GM12878 (cell line): ENCODE measurements at regions not wholly inside any gene's neighbourhood (a gene's known extent, or its start where the extent isn't known, plus 50 kb on each side); places are given as distances from the start of the nearest gene placed in this dataset.

Source experiments
- ATAC-seq: fragments of 200-7000 bp; cut with Tn5 transposase; 3 replicates; pipeline ENCODE4 v1.9.1; 2020; ENCODE audit warnings: mild to moderate bottlenecking, moderate library complexity
- BruUV-seq: library from RNA; stranded (reverse); fragments of 400-500 nt; replicated peaks from 2 replicates; lab custom pipeline; 2021; lab: Mats Ljungman, UMichigan
- CTCF ChIA-PET: fragments of 300-600 bp; sonication (Branson Sonifier 250); formaldehyde crosslinking; extraction: SDS; loops from one replicate; lab custom pipeline; 2021; ENCODE audit warnings: inconsistent platforms; lab: Yijun Ruan, JAX
- POLR2A ChIA-PET: fragments of 350-600 bp; formaldehyde crosslinking; extraction: SDS; loops from one replicate; lab custom pipeline; 2021; ENCODE audit warnings: inconsistent platforms; lab: Charles Lee
- RAD21 ChIA-PET: fragments of 300-600 bp; sonication (Branson Sonifier 250); formaldehyde crosslinking; loops from one replicate; lab custom pipeline; 2023; ENCODE audit warnings: antibody characterized with exemption; ENCODE audit not compliant: unreplicated experiment; lab: Charles Lee
- SMC1A ChIA-PET: fragments of 300-600 bp; sonication (Branson Sonifier 250); formaldehyde crosslinking; loops from one replicate; lab custom pipeline; 2023; ENCODE audit not compliant: unreplicated experiment, uncharacterized antibody; lab: Charles Lee
- DNase-seq: peaks from one replicate; pipeline ENCODE4 v3.0.0-alpha.2; 2011; ENCODE audit warnings: low read depth, low spot score
- FAIRE-seq: peaks from 3 replicates; lab custom pipeline; 2011; peaks lifted over from hg19 to GRCh38; lab: Jason Lieb, UNC
- H2AFZ ChIP-seq: 2 replicates; pipeline ENCODE4 v1.6.0; 2011; ENCODE audit warnings: low read depth, low read length, control low read depth; ENCODE audit not compliant: control insufficient read depth
- H3K27ac ChIP-seq: 2 replicates; pipeline ENCODE4 v1.5.1; 2011; ENCODE audit warnings: control low read depth; ENCODE audit not compliant: control insufficient read depth, insufficient read depth
- H3K27me3 ChIP-seq, 2 experiments: replicated peaks in 1 of 2; 2 replicates each; pipeline versions ENCODE4 v1.6.0 to v1.6.1; 2011; ENCODE audit warnings: low read length in 1 of 2; ENCODE audit not compliant: control insufficient read depth in 2 of 2, insufficient read depth in 2 of 2
- H3K36me3 ChIP-seq, 2 experiments: 2 replicates each; pipeline ENCODE4 v1.5.1; 2011; ENCODE audit warnings: low read length in 1 of 2; ENCODE audit not compliant: control insufficient read depth in 2 of 2, insufficient read depth in 2 of 2
- H3K4me1 ChIP-seq: 2 replicates; pipeline ENCODE4 v1.6.1; 2011; ENCODE audit warnings: mild to moderate bottlenecking, low read length, moderate library complexity, mixed read lengths; ENCODE audit not compliant: control insufficient read depth, insufficient read depth
- H3K4me2 ChIP-seq: 2 replicates; pipeline ENCODE4 v1.6.0; 2011; ENCODE audit warnings: control low read depth; ENCODE audit not compliant: control insufficient read depth, insufficient read depth
- H3K4me3 ChIP-seq: fragments of 200-600 bp; sonication (generic); 2 replicates; pipeline ENCODE4 v1.5.1; 2016
- H3K79me2 ChIP-seq: 2 replicates; pipeline ENCODE4 v1.6.0; 2011; ENCODE audit warnings: low read length; ENCODE audit not compliant: control insufficient read depth, insufficient read depth
- H3K9ac ChIP-seq: 2 replicates; pipeline ENCODE4 v1.8.0; 2011; ENCODE audit warnings: low read length, control low read depth, mixed read lengths; ENCODE audit not compliant: control insufficient read depth, insufficient read depth
- H3K9me3 ChIP-seq: replicated peaks from 3 replicates; pipeline ENCODE4 v1.5.1; 2011; ENCODE audit warnings: mild to moderate bottlenecking, low read length; ENCODE audit not compliant: control insufficient read depth, insufficient read depth
- H4K20me1 ChIP-seq: 2 replicates; pipeline ENCODE4 v1.6.0; 2011; ENCODE audit not compliant: control insufficient read depth, insufficient read depth
- ASH2L ChIP-seq: fragments of 300-600, 200-600 bp; sonication (generic); IDR thresholded peaks from 2 replicates; pipeline ENCODE4 v1.6.1; 2017; ENCODE audit warnings: low read depth, mild to moderate bottlenecking, borderline replicate concordance
- HDAC6 ChIP-seq: fragments of 200-600 bp; sonication (generic); IDR thresholded peaks from one replicate; pipeline ENCODE4 v1.8.0; 2017; ENCODE audit warnings: antibody characterized with exemption; ENCODE audit not compliant: unreplicated experiment
- NFXL1 ChIP-seq: fragments of 450-650 bp; IDR thresholded peaks from 2 replicates; pipeline ENCODE4 v1.6.1; 2017; ENCODE audit warnings: antibody characterized with exemption, mild to moderate bottlenecking, borderline replicate concordance
- POLR2A ChIP-seq: IDR thresholded peaks from 2 replicates; pipeline ENCODE4 v1.6.1; 2011; ENCODE audit warnings: low read depth, mild to moderate bottlenecking, low read length
- RB1 ChIP-seq: fragments of 450-650 bp; formaldehyde crosslinking; IDR thresholded peaks from 2 replicates; pipeline ENCODE4 v1.6.1; 2017; ENCODE audit warnings: mild to moderate bottlenecking, borderline replicate concordance
- RCOR1 ChIP-seq: conservative IDR thresholded peaks from 2 replicates; pipeline ENCODE4 v1.6.1; 2012; ENCODE audit warnings: low read depth, low read length, improper control_type of control experiment
- RFX5 ChIP-seq: IDR thresholded peaks from 2 replicates; pipeline ENCODE4 v1.6.1; 2011; ENCODE audit warnings: low read depth, low read length, improper control_type of control experiment
- SIX5 ChIP-seq: IDR thresholded peaks from 2 replicates; pipeline ENCODE4 v1.6.1; 2011; ENCODE audit warnings: mild to moderate bottlenecking, low read depth, low read length, moderate library complexity; ENCODE audit not compliant: severe bottlenecking
- YBX1 ChIP-seq: fragments of 450-650 bp; IDR thresholded peaks from 2 replicates; pipeline ENCODE4 v1.6.1; 2016; ENCODE audit warnings: antibody characterized with exemption
- ZZZ3 ChIP-seq: IDR thresholded peaks from 2 replicates; pipeline ENCODE4 v1.6.1; 2011; ENCODE audit warnings: low read depth; ENCODE audit not compliant: control insufficient read depth, insufficient read length
- WGBS: methylation state at CpG from one replicate; pipeline ENCODE4 v1.1.6; 2016; ENCODE audit warnings: low lambda C conversion rate; ENCODE audit not compliant: insufficient replicate concordance, insufficient coverage; ENCODE audit errors: missing lambda C conversion rate; 5-methylcytosine and 5-hydroxymethylcytosine counted together
- in situ Hi-C: fragments of 300-500 bp; cut with MboI; formaldehyde crosslinking; loops from 9 replicates; pipeline ENCODE4 v1.14.3; 2018; ENCODE audit warnings: mixed read lengths
- intact Hi-C: fragments of 100-400 bp; cut with micrococcal nuclease; formaldehyde crosslinking; loops from one replicate; pipeline ENCODE4 v1.14.2; 2022; ENCODE audit not compliant: unreplicated experiment
- TF ChIP-seq, protein P1 (sequence below): fragments of 450-650 bp; IDR thresholded peaks from 2 replicates; pipeline ENCODE4 v1.6.1; 2017; ENCODE audit warnings: low read depth, mild to moderate bottlenecking, moderate library complexity
- TF ChIP-seq, protein P2 (sequence below): fragments of 150-350 bp; IDR thresholded peaks from 2 replicates; pipeline ENCODE4 v1.6.1; 2016; ENCODE audit warnings: low read depth, low read length

- Histone ChIP-seq H3K79me2 (no peaks in the 10 kb centered on the region), H3K9ac (no peak overlapping the region), H3K27ac (no peak overlapping the region), H2AFZ (no peak overlapping the region), H3K36me3 (no peaks in the 10 kb centered on the region), H4K20me1 (no peaks in the 10 kb centered on the region), H3K4me2 (no peak overlapping the region), H3K27me3 (no peaks in the 10 kb centered on the region), H3K9me3 (no peaks in the 10 kb centered on the region), H3K4me1 (no peaks in the 10 kb centered on the region), H3K4me3 (no peak overlapping the region)
- no peak for TF ChIP-seq ZZZ3
- TF ChIP-seq, protein P1, sequence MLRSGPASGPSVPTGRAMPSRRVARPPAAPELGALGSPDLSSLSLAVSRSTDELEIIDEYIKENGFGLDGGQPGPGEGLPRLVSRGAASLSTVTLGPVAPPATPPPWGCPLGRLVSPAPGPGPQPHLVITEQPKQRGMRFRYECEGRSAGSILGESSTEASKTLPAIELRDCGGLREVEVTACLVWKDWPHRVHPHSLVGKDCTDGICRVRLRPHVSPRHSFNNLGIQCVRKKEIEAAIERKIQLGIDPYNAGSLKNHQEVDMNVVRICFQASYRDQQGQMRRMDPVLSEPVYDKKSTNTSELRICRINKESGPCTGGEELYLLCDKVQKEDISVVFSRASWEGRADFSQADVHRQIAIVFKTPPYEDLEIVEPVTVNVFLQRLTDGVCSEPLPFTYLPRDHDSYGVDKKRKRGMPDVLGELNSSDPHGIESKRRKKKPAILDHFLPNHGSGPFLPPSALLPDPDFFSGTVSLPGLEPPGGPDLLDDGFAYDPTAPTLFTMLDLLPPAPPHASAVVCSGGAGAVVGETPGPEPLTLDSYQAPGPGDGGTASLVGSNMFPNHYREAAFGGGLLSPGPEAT, result 0 out of 2 replicates have a peak, but pooled peaks have one; percentile 17
- RAD21 ChIA-PET, result no interaction called here
- 35% methylated on average over 4 of the region's 4 CpGs for WGBS
- ATAC-seq (no peak), FAIRE-seq (peak; percentile 68), DNase-seq (no peak)
- intact Hi-C loops (no loop called here), in situ Hi-C loops (no loop called here)
- no TSS peak for BruUV-seq
- POLR2A ChIA-PET, result no interaction called here
- SMC1A ChIA-PET, result interaction anchor here (0.8 to 1.2 kb wide), 2 partner anchors 10 to 43 kb away, joined by 3 read pairs; no protein-coding TSS in a partner anchor
- CTCF ChIA-PET, result interaction anchor here (0.6 kb wide), 1 partner anchor 60 kb away, joined by 4 read pairs; no protein-coding TSS in a partner anchor
These were observed 239.1 kb downstream of the KLF12 start for GRCh38 chr13:73894995-73895571.

DNA sequence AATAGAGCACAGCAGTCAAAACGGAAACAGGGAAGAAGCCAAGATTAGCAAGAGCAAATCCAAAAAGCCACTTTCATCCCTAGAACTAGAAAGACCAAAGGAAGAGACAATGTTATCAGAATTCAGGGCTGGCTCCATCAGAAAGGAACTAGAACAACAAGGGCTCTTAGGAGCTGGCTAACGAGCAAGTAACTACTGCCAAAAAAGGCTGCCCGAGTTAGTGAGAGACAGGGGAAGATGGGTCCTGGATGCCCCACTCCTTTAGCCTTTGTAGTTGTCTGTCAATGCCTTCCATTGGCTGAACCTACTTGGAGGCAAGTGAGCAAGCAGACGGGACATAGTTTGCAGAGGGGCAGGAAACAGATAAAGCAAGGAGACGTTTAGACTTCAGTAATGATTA lies 240.4 kb downstream of the KLF12 start:
- Histone ChIP-seq H3K9me3 (no peaks in the 10 kb centered on the region), H3K4me3 (no peak overlapping the region), H2AFZ (no peak overlapping the region), H3K27me3 (no peaks in the 10 kb centered on the region), H3K4me2 (no peak overlapping the region), H3K4me1 (no peaks in the 10 kb centered on the region), H3K9ac (no peak overlapping the region), H3K36me3 (no peaks in the 10 kb centered on the region), H4K20me1 (no peaks in the 10 kb centered on the region), H3K27ac (no peak overlapping the region), H3K79me2 (no peaks in the 10 kb centered on the region)
- ChIA-PET RAD21 (no interaction called here), POLR2A (no interaction called here), SMC1A (interaction anchor here (1.2 kb wide), 1 partner anchor 8 kb away, joined by 3 read pairs; no protein-coding TSS in a partner anchor), CTCF (no interaction called here)
- DNase-seq (no peak), FAIRE-seq (no peak), ATAC-seq (no peak)
- in situ Hi-C loops, result no loop called here
- WGBS, result 96% methylated on average over 5 of the region's 5 CpGs
- no TSS peak for BruUV-seq
- intact Hi-C loops, result no loop called here
- no peak for TF ChIP-seq RCOR1
- TF ChIP-seq ASH2L, result no peak
- TF ChIP-seq RFX5, result no peak
- no peak for TF ChIP-seq RB1
- no peak for TF ChIP-seq SIX5
- no peak for TF ChIP-seq YBX1
- TF ChIP-seq POLR2A, result no peak
- TF ChIP-seq NFXL1, result no peak
- no peak for TF ChIP-seq HDAC6
- TF ChIP-seq, protein P2, sequence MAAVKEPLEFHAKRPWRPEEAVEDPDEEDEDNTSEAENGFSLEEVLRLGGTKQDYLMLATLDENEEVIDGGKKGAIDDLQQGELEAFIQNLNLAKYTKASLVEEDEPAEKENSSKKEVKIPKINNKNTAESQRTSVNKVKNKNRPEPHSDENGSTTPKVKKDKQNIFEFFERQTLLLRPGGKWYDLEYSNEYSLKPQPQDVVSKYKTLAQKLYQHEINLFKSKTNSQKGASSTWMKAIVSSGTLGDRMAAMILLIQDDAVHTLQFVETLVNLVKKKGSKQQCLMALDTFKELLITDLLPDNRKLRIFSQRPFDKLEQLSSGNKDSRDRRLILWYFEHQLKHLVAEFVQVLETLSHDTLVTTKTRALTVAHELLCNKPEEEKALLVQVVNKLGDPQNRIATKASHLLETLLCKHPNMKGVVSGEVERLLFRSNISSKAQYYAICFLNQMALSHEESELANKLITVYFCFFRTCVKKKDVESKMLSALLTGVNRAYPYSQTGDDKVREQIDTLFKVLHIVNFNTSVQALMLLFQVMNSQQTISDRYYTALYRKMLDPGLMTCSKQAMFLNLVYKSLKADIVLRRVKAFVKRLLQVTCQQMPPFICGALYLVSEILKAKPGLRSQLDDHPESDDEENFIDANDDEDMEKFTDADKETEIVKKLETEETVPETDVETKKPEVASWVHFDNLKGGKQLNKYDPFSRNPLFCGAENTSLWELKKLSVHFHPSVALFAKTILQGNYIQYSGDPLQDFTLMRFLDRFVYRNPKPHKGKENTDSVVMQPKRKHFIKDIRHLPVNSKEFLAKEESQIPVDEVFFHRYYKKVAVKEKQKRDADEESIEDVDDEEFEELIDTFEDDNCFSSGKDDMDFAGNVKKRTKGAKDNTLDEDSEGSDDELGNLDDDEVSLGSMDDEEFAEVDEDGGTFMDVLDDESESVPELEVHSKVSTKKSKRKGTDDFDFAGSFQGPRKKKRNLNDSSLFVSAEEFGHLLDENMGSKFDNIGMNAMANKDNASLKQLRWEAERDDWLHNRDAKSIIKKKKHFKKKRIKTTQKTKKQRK, result no peak
